Activated naive CD4-positive, alpha-beta T cell treated with anti-CD3 and anti-CD28 coated beads for 36 hours (primary cell): ENCODE measurements at regions not wholly inside any gene's neighbourhood (a gene's known extent, or its start where the extent isn't known, plus 50 kb on each side); places are given as distances from the start of the nearest gene placed in this dataset.
"Not testable (repeated sequence)": the region's sequence is repeated elsewhere in the genome, so short reads cannot be mapped to it uniquely, and the experiment has no call there.

Experiments
- CTCF ChIA-PET: fragments of 350-600 bp; sonication (Branson Sonifier 250); formaldehyde crosslinking; loops from one replicate; lab custom pipeline; 2021; ENCODE audit warnings: antibody characterized with exemption; lab: Charles Lee
- DNase-seq: peaks from one replicate; pipeline ENCODE4 v3.0.0-alpha.2; 2020
- H3K27ac Mint-ChIP-seq: one replicate; pipeline ENCODE4 v1.8.0; 2021; ENCODE audit warnings: mild to moderate bottlenecking, mixed read lengths
- H3K27me3 Mint-ChIP-seq: one replicate; pipeline ENCODE4 v1.8.0; 2021; ENCODE audit warnings: low read depth, mixed read lengths
- H3K36me3 Mint-ChIP-seq: one replicate; pipeline ENCODE4 v1.8.0; 2021; ENCODE audit warnings: low read depth, mixed read lengths
- H3K4me1 Mint-ChIP-seq: one replicate; pipeline ENCODE4 v1.8.0; 2021; ENCODE audit warnings: low read depth, mixed read lengths
- H3K4me3 Mint-ChIP-seq: one replicate; pipeline ENCODE4 v1.8.0; 2021; ENCODE audit warnings: mild to moderate bottlenecking, moderate library complexity, mixed read lengths
- H3K9me3 Mint-ChIP-seq: one replicate; pipeline ENCODE4 v1.8.0; 2021; ENCODE audit warnings: mixed read lengths
- intact Hi-C: fragments of 100-400 bp; cut with micrococcal nuclease; formaldehyde crosslinking; loops from one replicate; pipeline ENCODE4 v1.15.1; 2023

- H3K27me3 Mint-ChIP-seq, result peaks cover 16% of the 10 kb centered on the region
- H3K36me3 Mint-ChIP-seq, result no peaks in the 10 kb centered on the region
- H3K4me1 Mint-ChIP-seq, result no peaks in the 10 kb centered on the region
- H3K9me3 Mint-ChIP-seq, result no peaks in the 10 kb centered on the region
- DNase-seq, result no peak
- no peak overlapping the region for H3K27ac Mint-ChIP-seq
- CTCF ChIA-PET, result no interaction called here
- intact Hi-C loops, result no loop called here
- no peak overlapping the region for H3K4me3 Mint-ChIP-seq
Measured at GRCh38 chr12:112684742-112685141, 106.8 kb upstream of the RPH3A start.

- Mint-ChIP-seq H3K4me1 (no peaks in the 10 kb centered on the region), H3K9me3 (no peaks in the 10 kb centered on the region), H3K27me3 (peaks cover 16% of the 10 kb centered on the region), H3K36me3 (no peaks in the 10 kb centered on the region), H3K27ac (no peak overlapping the region), H3K4me3 (no peak overlapping the region)
- CTCF ChIA-PET, result no interaction called here
- DNase-seq, result no peak
- intact Hi-C loops, result no loop called here
Measured at GRCh38 chr12:112685321-112685720, 106.2 kb upstream of the RPH3A start.

- CTCF ChIA-PET, result no interaction called here
- H3K9me3 Mint-ChIP-seq, result no peaks in the 10 kb centered on the region
- no peak overlapping the region for H3K4me3 Mint-ChIP-seq
- intact Hi-C loops, result no loop called here
- no peak overlapping the region for H3K27ac Mint-ChIP-seq
- DNase-seq, result no peak
- H3K27me3 Mint-ChIP-seq, result peaks cover 15% of the 10 kb centered on the region
- no peaks in the 10 kb centered on the region for H3K4me1 Mint-ChIP-seq
- H3K36me3 Mint-ChIP-seq, result no peaks in the 10 kb centered on the region
Measured at GRCh38 chr12:112686373-112686772, 105.2 kb upstream of the RPH3A start.

- DNase-seq, result no peak
- H3K9me3 Mint-ChIP-seq, result no peaks in the 10 kb centered on the region
- H3K4me3 Mint-ChIP-seq, result no peak overlapping the region
- peaks cover 22% of the 10 kb centered on the region for H3K27me3 Mint-ChIP-seq
- H3K4me1 Mint-ChIP-seq, result no peaks in the 10 kb centered on the region
- intact Hi-C loops, result no loop called here
- no peak overlapping the region for H3K27ac Mint-ChIP-seq
- H3K36me3 Mint-ChIP-seq, result no peaks in the 10 kb centered on the region
- CTCF ChIA-PET, result no interaction called here
Measured at GRCh38 chr12:112694065-112694464, 97.5 kb upstream of the RPH3A start.

GRCh38 chr12:112697441-112697840 is 94.1 kb upstream of the RPH3A start:
- peaks cover 35% of the 10 kb centered on the region for H3K27me3 Mint-ChIP-seq
- H3K9me3 Mint-ChIP-seq, DNase-seq, H3K4me1 Mint-ChIP-seq, H3K27ac Mint-ChIP-seq, H3K4me3 Mint-ChIP-seq, H3K36me3 Mint-ChIP-seq, intact Hi-C loops: not testable (repeated sequence)
- CTCF ChIA-PET, result interaction anchor here (0.6 kb wide), 1 partner anchor 180 kb away, joined by 3 read pairs; no protein-coding TSS in a partner anchor

GRCh38 chr12:112705037-112705632 is 86.4 kb upstream of the RPH3A start:
- DNase-seq, result no peak
- Mint-ChIP-seq H3K36me3 (no peaks in the 10 kb centered on the region), H3K9me3 (no peaks in the 10 kb centered on the region), H3K27ac (no peak overlapping the region), H3K27me3 (peaks cover 17% of the 10 kb centered on the region), H3K4me3 (no peak overlapping the region), H3K4me1 (no peaks in the 10 kb centered on the region)
- CTCF ChIA-PET, result no interaction called here
- intact Hi-C loops, result no loop called here

- Mint-ChIP-seq H3K27me3 (peaks cover 8% of the 10 kb centered on the region), H3K36me3 (no peaks in the 10 kb centered on the region), H3K9me3 (no peaks in the 10 kb centered on the region), H3K4me1 (no peaks in the 10 kb centered on the region), H3K4me3 (no peak overlapping the region), H3K27ac (no peak overlapping the region)
- intact Hi-C loops, result no loop called here
- no peak for DNase-seq
- CTCF ChIA-PET, result interaction anchor here (0.8 kb wide), 1 partner anchor 41 kb away, joined by 3 read pairs; no protein-coding TSS in a partner anchor
Measured at GRCh38 chr12:112710414-112710813, 81.1 kb upstream of the RPH3A start.

- no peaks in the 10 kb centered on the region for H3K36me3 Mint-ChIP-seq
- no peaks in the 10 kb centered on the region for H3K4me1 Mint-ChIP-seq
- DNase-seq, result no peak
- intact Hi-C loops, result no loop called here
- H3K27me3 Mint-ChIP-seq, result peaks cover 8% of the 10 kb centered on the region
- H3K4me3 Mint-ChIP-seq, result no peak overlapping the region
- CTCF ChIA-PET, result interaction anchor here (0.8 kb wide), 1 partner anchor 42 kb away, joined by 3 read pairs; no protein-coding TSS in a partner anchor
- H3K27ac Mint-ChIP-seq, result no peak overlapping the region
- H3K9me3 Mint-ChIP-seq, result no peaks in the 10 kb centered on the region
Measured at GRCh38 chr12:112711026-112711425, 80.5 kb upstream of the RPH3A start.

GRCh38 chr12:112711507-112711906 is 80.0 kb upstream of the RPH3A start:
- Mint-ChIP-seq H3K36me3 (no peaks in the 10 kb centered on the region), H3K4me1 (no peaks in the 10 kb centered on the region), H3K9me3 (no peaks in the 10 kb centered on the region), H3K27me3 (peaks cover 8% of the 10 kb centered on the region), H3K4me3 (no peak overlapping the region), H3K27ac (no peak overlapping the region)
- intact Hi-C loops, result no loop called here
- CTCF ChIA-PET, result interaction anchor here (0.8 kb wide), 1 partner anchor 43 kb away, joined by 3 read pairs; no protein-coding TSS in a partner anchor
- no peak for DNase-seq

- H3K27ac Mint-ChIP-seq, DNase-seq, H3K36me3 Mint-ChIP-seq, CTCF ChIA-PET, H3K4me3 Mint-ChIP-seq, H3K4me1 Mint-ChIP-seq, intact Hi-C loops, H3K9me3 Mint-ChIP-seq, H3K27me3 Mint-ChIP-seq: not testable (repeated sequence)
Measured at GRCh38 chr12:112712751-112713150, 78.8 kb upstream of the RPH3A start.

GRCh38 chr12:112713471-112713870 is 78.1 kb upstream of the RPH3A start:
- CTCF ChIA-PET, result no interaction called here
- Mint-ChIP-seq H3K27me3 (peaks cover 8% of the 10 kb centered on the region), H3K36me3 (no peaks in the 10 kb centered on the region), H3K9me3 (no peaks in the 10 kb centered on the region), H3K4me3 (no peak overlapping the region), H3K4me1 (no peaks in the 10 kb centered on the region), H3K27ac (no peak overlapping the region)
- no peak for DNase-seq
- intact Hi-C loops, result no loop called here

GRCh38 chr12:112714166-112714710 is 77.3 kb upstream of the RPH3A start:
- H3K27ac Mint-ChIP-seq, result no peak overlapping the region
- intact Hi-C loops, result no loop called here
- no peaks in the 10 kb centered on the region for H3K4me1 Mint-ChIP-seq
- H3K4me3 Mint-ChIP-seq, result no peak overlapping the region
- CTCF ChIA-PET, result no interaction called here
- H3K9me3 Mint-ChIP-seq, result no peaks in the 10 kb centered on the region
- no peaks in the 10 kb centered on the region for H3K36me3 Mint-ChIP-seq
- no peak for DNase-seq
- H3K27me3 Mint-ChIP-seq, result peaks cover 8% of the 10 kb centered on the region
